IMR-90 (cell line): ENCODE measurements at regions not wholly inside any gene's neighbourhood (a gene's known extent, or its start where the extent isn't known, plus 50 kb on each side); places are given as distances from the start of the nearest gene placed in this dataset.

ENCODE experiments used
- ATAC-seq: fragments of 200-7000 bp; cut with Tn5 transposase; 2 replicates; pipeline ENCODE4 v1.9.1; 2020; ENCODE audit warnings: low read depth, mild to moderate bottlenecking, moderate library complexity
- BruUV-seq: library from RNA; stranded (reverse); fragments of 400-500 nt; replicated peaks from 2 replicates; lab custom pipeline; 2021; lab: Mats Ljungman, UMichigan
- CTCF ChIA-PET: fragments of 300-600 bp; formaldehyde crosslinking; extraction: SDS; loops from one replicate; lab custom pipeline; 2021; ENCODE audit warnings: antibody characterized with exemption; lab: Yijun Ruan, JAX
- POLR2A ChIA-PET: fragments of 300-600 bp; sonication (Branson Sonifier 250); formaldehyde crosslinking; loops from one replicate; lab custom pipeline; 2022; ENCODE audit warnings: antibody characterized with exemption; ENCODE audit not compliant: unreplicated experiment; lab: Charles Lee
- DNase-seq: peaks from one replicate; pipeline ENCODE4 v3.0.0; 2013
- H2AFZ ChIP-seq: replicated peaks from 2 replicates; pipeline ENCODE3; 2013; ENCODE audit warnings: low read length, mild to moderate bottlenecking; ENCODE audit not compliant: poor library complexity
- H2AK5ac ChIP-seq: 2 replicates; pipeline ENCODE4 v1.6.1; 2013; ENCODE audit warnings: low read depth, low read length, inconsistent platforms
- H2AK9ac ChIP-seq: replicated peaks from 2 replicates; pipeline ENCODE3; 2013; ENCODE audit warnings: mild to moderate bottlenecking, low read depth, low read length, moderate library complexity; ENCODE audit not compliant: poor library complexity
- H2BK120ac ChIP-seq: 2 replicates; pipeline ENCODE4 v1.6.1; 2013; ENCODE audit warnings: low read depth, low read length, inconsistent platforms
- H2BK15ac ChIP-seq: 3 replicates; pipeline ENCODE4 v1.6.1; 2013; ENCODE audit warnings: low read depth, low read length, inconsistent platforms
- H2BK20ac ChIP-seq: 2 replicates; pipeline ENCODE4 v1.6.1; 2013; ENCODE audit warnings: low read depth, mild to moderate bottlenecking, inconsistent platforms, low read length, moderate library complexity
- H2BK5ac ChIP-seq: 2 replicates; pipeline ENCODE4 v1.6.1; 2013; ENCODE audit warnings: mild to moderate bottlenecking, low read depth, low read length, inconsistent platforms; ENCODE audit not compliant: poor library complexity, severe bottlenecking
- H3K14ac ChIP-seq: replicated peaks from 2 replicates; pipeline ENCODE4 v1.6.1; 2013; ENCODE audit warnings: low read depth, low read length, inconsistent platforms
- H3K18ac ChIP-seq: 2 replicates; pipeline ENCODE4 v1.6.1; 2013; ENCODE audit warnings: low read depth, low read length, control low read depth
- H3K23ac ChIP-seq: 2 replicates; pipeline ENCODE4 v1.6.1; 2013; ENCODE audit warnings: low read depth, low read length, inconsistent platforms
- H3K27ac ChIP-seq: 2 replicates; pipeline ENCODE4 v1.5.1; 2013; ENCODE audit warnings: mild to moderate bottlenecking, control low read depth, low read length; ENCODE audit not compliant: insufficient read depth
- H3K27me3 ChIP-seq: 2 replicates; pipeline ENCODE4 v1.6.1; 2013; ENCODE audit warnings: low read length; ENCODE audit not compliant: control insufficient read depth, insufficient read depth
- H3K36me3 ChIP-seq: 2 replicates; pipeline ENCODE4 v1.6.1; 2013; ENCODE audit warnings: low read length, mixed read lengths; ENCODE audit not compliant: control insufficient read depth, insufficient read depth
- H3K4ac ChIP-seq: 2 replicates; pipeline ENCODE4 v1.6.1; 2013; ENCODE audit warnings: low read depth, low read length, inconsistent platforms
- H3K4me1 ChIP-seq: 2 replicates; pipeline ENCODE4 v1.6.1; 2013; ENCODE audit warnings: low read length, mixed read lengths; ENCODE audit not compliant: control insufficient read depth, insufficient read depth
- H3K4me2 ChIP-seq: 2 replicates; pipeline ENCODE4 v1.6.1; 2013; ENCODE audit warnings: low read depth, mild to moderate bottlenecking, control low read depth, low read length, moderate library complexity
- H3K4me3 ChIP-seq: 2 replicates; pipeline ENCODE4 v1.5.1; 2013; ENCODE audit warnings: low read depth, mild to moderate bottlenecking, control low read depth, low read length, moderate library complexity; ENCODE audit not compliant: insufficient read depth
- H3K56ac ChIP-seq: 2 replicates; pipeline ENCODE4 v1.6.1; 2013; ENCODE audit warnings: low read length, inconsistent platforms; ENCODE audit not compliant: insufficient read depth; ENCODE audit errors: extremely low read depth
- H3K79me1 ChIP-seq, 2 experiments: 2 replicates each; pipeline ENCODE4 v1.6.1; 2013; ENCODE audit warnings: low read length in 2 of 2, inconsistent platforms in 1 of 2, low read depth in 1 of 2
- H3K9ac ChIP-seq: 2 replicates; pipeline ENCODE4 v1.6.1; 2013; ENCODE audit warnings: low read depth, low read length, control low read depth
- H3K9me1 ChIP-seq: 2 replicates; pipeline ENCODE4 v1.6.1; 2013; ENCODE audit warnings: low read length, inconsistent platforms; ENCODE audit not compliant: insufficient read depth
- H3K9me3 ChIP-seq: 2 replicates; pipeline ENCODE4 v1.6.1; 2013; ENCODE audit warnings: low read length; ENCODE audit not compliant: control insufficient read depth, insufficient read depth
- H4K20me1 ChIP-seq: 2 replicates; pipeline ENCODE4 v1.6.1; 2013; ENCODE audit warnings: low read length, inconsistent platforms; ENCODE audit not compliant: insufficient read depth
- H4K5ac ChIP-seq: 2 replicates; pipeline ENCODE4 v1.6.1; 2013; ENCODE audit warnings: mild to moderate bottlenecking, low read depth, low read length, control low read depth
- H4K8ac ChIP-seq, 2 experiments: 2 replicates each; pipeline ENCODE4 v1.6.1; 2013; ENCODE audit warnings: low read depth in 2 of 2, low read length in 2 of 2, control low read depth in 1 of 2, inconsistent platforms in 1 of 2
- H4K91ac ChIP-seq: 2 replicates; pipeline ENCODE4 v1.6.1; 2013; ENCODE audit warnings: low read depth, low read length, inconsistent platforms; ENCODE audit not compliant: insufficient read depth
- BHLHE40 ChIP-seq: fragments of 150-350 bp; IDR thresholded peaks from 2 replicates; pipeline ENCODE4 v1.6.1; 2016; ENCODE audit warnings: mild to moderate bottlenecking, low read depth, low read length
- CEBPB ChIP-seq: IDR thresholded peaks from 2 replicates; pipeline ENCODE4 v1.6.1; 2012; ENCODE audit warnings: low read depth, low read length, improper control_type of control experiment
- CHD1 ChIP-seq: IDR thresholded peaks from 2 replicates; pipeline ENCODE4 v1.6.1; 2012; ENCODE audit warnings: low read depth, low read length, improper control_type of control experiment
- CTCF ChIP-seq: conservative IDR thresholded peaks from 2 replicates; pipeline ENCODE4 v1.5.1; 2012; ENCODE audit warnings: mild to moderate bottlenecking, low read depth, low read length, improper control_type of control experiment
- FOS ChIP-seq: fragments of 150-350 bp; IDR thresholded peaks from 2 replicates; pipeline ENCODE4 v1.6.1; 2016; ENCODE audit warnings: low read depth, low read length
- MAFK ChIP-seq: IDR thresholded peaks from 2 replicates; pipeline ENCODE4 v1.6.1; 2012; ENCODE audit warnings: low read depth, low read length, improper control_type of control experiment
- MAZ ChIP-seq: IDR thresholded peaks from 2 replicates; pipeline ENCODE4 v1.6.1; 2012; ENCODE audit warnings: low read depth, mild to moderate bottlenecking, low read length, improper control_type of control experiment, moderate library complexity, borderline replicate concordance
- MXI1 ChIP-seq: IDR thresholded peaks from 2 replicates; pipeline ENCODE4 v1.6.1; 2012; ENCODE audit warnings: low read depth, mild to moderate bottlenecking, low read length, moderate library complexity, borderline replicate concordance
- NFE2L2 ChIP-seq: fragments of 150-350 bp; IDR thresholded peaks from 2 replicates; pipeline ENCODE4 v1.6.1; 2016; ENCODE audit warnings: low read depth, mild to moderate bottlenecking, low read length
- POLR2A ChIP-seq: IDR thresholded peaks from 2 replicates; pipeline ENCODE4 v1.6.1; 2012; ENCODE audit warnings: mild to moderate bottlenecking, low read depth, low read length
- RAD21 ChIP-seq: IDR thresholded peaks from 2 replicates; pipeline ENCODE4 v1.6.1; 2012; ENCODE audit warnings: low read length, improper control_type of control experiment
- RCOR1 ChIP-seq: IDR thresholded peaks from 2 replicates; pipeline ENCODE4 v1.6.1; 2012; ENCODE audit warnings: mild to moderate bottlenecking, low read length, improper control_type of control experiment; ENCODE audit not compliant: insufficient replicate concordance
- RFX5 ChIP-seq: IDR thresholded peaks from 2 replicates; pipeline ENCODE4 v1.8.0; 2012; ENCODE audit warnings: low read depth, mild to moderate bottlenecking, low read length, moderate library complexity
- SMC3 ChIP-seq: fragments of 150-350 bp; IDR thresholded peaks from 2 replicates; pipeline ENCODE4 v1.6.1; 2016; ENCODE audit warnings: low read depth, mild to moderate bottlenecking, antibody characterized with exemption, low read length, moderate library complexity
- WGBS, 2 experiments: methylation state at CpG; one replicate each; pipeline versions ENCODE4 v1.1.5 to v1.1.7; 2013; ENCODE audit warnings: missing lambda C conversion rate in 2 of 2; ENCODE audit not compliant: insufficient read length in 1 of 2; ENCODE audit errors: extremely low coverage in 2 of 2; 5-methylcytosine and 5-hydroxymethylcytosine counted together
- dilution Hi-C: fragments of 300-500 bp; cut with HindIII; formaldehyde crosslinking; loops from one replicate; pipeline ENCODE4 v1.14.3; 2018; ENCODE audit warnings: low sequenced_read_pairs; ENCODE audit not compliant: unreplicated experiment
- in situ Hi-C: fragments of 300-500 bp; cut with MboI; formaldehyde crosslinking; loops from 3 replicates; pipeline ENCODE4 v1.14.3; 2019; ENCODE audit warnings: low sequenced_read_pairs, inconsistent platforms, mixed read lengths
- intact Hi-C: fragments of 100-400 bp; cut with micrococcal nuclease; formaldehyde crosslinking; loops from 2 replicates; pipeline ENCODE4 v1.10.0; 2022
- TF ChIP-seq, protein P1 (sequence below): fragments of 150-350 bp; IDR thresholded peaks from 2 replicates; pipeline ENCODE4 v1.6.1; 2017; ENCODE audit warnings: mild to moderate bottlenecking, antibody characterized with exemption, low read length, low read depth
- TF ChIP-seq, protein P2 (sequence below): fragments of 150-350 bp; IDR thresholded peaks from 2 replicates; pipeline ENCODE4 v1.6.1; 2016; ENCODE audit warnings: low read depth, mild to moderate bottlenecking, low read length, moderate library complexity, borderline replicate concordance

DNA sequence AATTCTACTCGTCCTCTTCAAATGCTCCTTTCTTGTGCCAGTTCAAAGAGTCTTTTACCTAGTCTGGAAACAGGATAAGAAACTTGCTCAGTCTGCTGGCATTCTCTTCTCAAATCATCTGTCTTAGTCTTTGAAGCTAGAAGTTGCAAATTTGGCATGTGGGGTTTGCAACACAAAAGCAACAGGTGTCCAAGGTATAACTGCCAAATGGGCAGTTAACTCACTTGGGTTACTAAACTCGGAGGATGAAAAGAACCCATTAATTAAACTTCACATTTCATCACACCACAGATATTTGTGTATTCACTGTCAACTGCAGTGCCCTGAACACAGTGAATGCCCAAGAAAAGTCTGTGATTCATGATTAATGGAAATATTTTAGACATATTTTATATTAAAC, 108.0 kb upstream of the TARS1 start:
- no TSS peak for BruUV-seq
- no peak overlapping the region for H4K5ac ChIP-seq
- H2BK20ac ChIP-seq: no peak overlapping the region
- no peaks in the 10 kb centered on the region for H3K9me3 ChIP-seq
- no peak overlapping the region for H3K4me2 ChIP-seq
- no peaks in the 10 kb centered on the region for H3K79me1 ChIP-seq
- no peaks in the 10 kb centered on the region for H4K20me1 ChIP-seq
- H2BK120ac ChIP-seq: no peak overlapping the region
- no peak overlapping the region for H3K23ac ChIP-seq
- WGBS, 2 experiments: 89% methylated on average over 1 of the region's 2 CpGs; no CpG with 5 or more reads in 1 of the 2 experiments
- DNase-seq: no peak
- no peak overlapping the region for H3K4me3 ChIP-seq
- H4K8ac ChIP-seq: no peak overlapping the region
- ATAC-seq: no peak
- no peak overlapping the region for H2BK5ac ChIP-seq
- no peak overlapping the region for H3K18ac ChIP-seq
- no peak overlapping the region for H3K14ac ChIP-seq
- H3K27me3 ChIP-seq: no peaks in the 10 kb centered on the region
- no peak overlapping the region for H2BK15ac ChIP-seq
- H3K9ac ChIP-seq: no peak overlapping the region
- dilution Hi-C loops: no loop called here
- TF ChIP-seq MAZ: no peak
- no peak for TF ChIP-seq MXI1
- TF ChIP-seq, protein P1, sequence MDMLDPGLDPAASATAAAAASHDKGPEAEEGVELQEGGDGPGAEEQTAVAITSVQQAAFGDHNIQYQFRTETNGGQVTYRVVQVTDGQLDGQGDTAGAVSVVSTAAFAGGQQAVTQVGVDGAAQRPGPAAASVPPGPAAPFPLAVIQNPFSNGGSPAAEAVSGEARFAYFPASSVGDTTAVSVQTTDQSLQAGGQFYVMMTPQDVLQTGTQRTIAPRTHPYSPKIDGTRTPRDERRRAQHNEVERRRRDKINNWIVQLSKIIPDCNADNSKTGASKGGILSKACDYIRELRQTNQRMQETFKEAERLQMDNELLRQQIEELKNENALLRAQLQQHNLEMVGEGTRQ: no peak
- no peak for TF ChIP-seq SMC3
- no peak for TF ChIP-seq CTCF
- TF ChIP-seq FOS: no peak
- no peak for TF ChIP-seq POLR2A
- TF ChIP-seq CHD1: no peak
- no peak for TF ChIP-seq RCOR1
- no peak for TF ChIP-seq NFE2L2
- TF ChIP-seq BHLHE40: no peak
- TF ChIP-seq MAFK: no peak
- no peak for TF ChIP-seq CEBPB
- no peak for TF ChIP-seq RFX5
- TF ChIP-seq, protein P2, sequence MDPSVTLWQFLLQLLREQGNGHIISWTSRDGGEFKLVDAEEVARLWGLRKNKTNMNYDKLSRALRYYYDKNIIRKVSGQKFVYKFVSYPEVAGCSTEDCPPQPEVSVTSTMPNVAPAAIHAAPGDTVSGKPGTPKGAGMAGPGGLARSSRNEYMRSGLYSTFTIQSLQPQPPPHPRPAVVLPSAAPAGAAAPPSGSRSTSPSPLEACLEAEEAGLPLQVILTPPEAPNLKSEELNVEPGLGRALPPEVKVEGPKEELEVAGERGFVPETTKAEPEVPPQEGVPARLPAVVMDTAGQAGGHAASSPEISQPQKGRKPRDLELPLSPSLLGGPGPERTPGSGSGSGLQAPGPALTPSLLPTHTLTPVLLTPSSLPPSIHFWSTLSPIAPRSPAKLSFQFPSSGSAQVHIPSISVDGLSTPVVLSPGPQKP: no peak
- no peak for TF ChIP-seq RAD21
- no peaks in the 10 kb centered on the region for H3K36me3 ChIP-seq
- H3K4me1 ChIP-seq: peaks cover 6% of the 10 kb centered on the region
- no peak overlapping the region for H2AK5ac ChIP-seq
- no peak overlapping the region for H3K27ac ChIP-seq
- ChIA-PET POLR2A (no interaction called here), CTCF (no interaction called here)
- intact Hi-C loops: no loop called here
- H4K91ac ChIP-seq: no peak overlapping the region
- H2AFZ ChIP-seq: no peak overlapping the region
- H3K9me1 ChIP-seq: no peaks in the 10 kb centered on the region
- no peak overlapping the region for H2AK9ac ChIP-seq
- H3K56ac ChIP-seq: no peak overlapping the region
- no peak overlapping the region for H3K4ac ChIP-seq
- in situ Hi-C loops: no loop called here
